ENCODE measurements at regions not wholly inside any gene's neighbourhood (a gene's known extent, or its start where the extent isn't known, plus 50 kb on each side); places are given as distances from the start of the nearest gene placed in this dataset.
A peak's percentile ranks its signal among the peaks of the same experiment; 100 is the strongest.

GRCh38 chr3:182485301-182485700 is 308.0 kb upstream of the ATP11B start:
- ChIA-PET CTCF (ENCODE audit: unreplicated experiment) (no interaction called here), POLR2A (interaction anchor here (0.6 to 1.1 kb wide), 2 partner anchors 710 to 763 kb away, joined by 4 to 6 read pairs; no protein-coding TSS in a partner anchor)
- no peaks in the 10 kb centered on the region for H3K9me2 ChIP-seq (ENCODE audit: insufficient read depth, low read length)
- no peaks in the 10 kb centered on the region for H3K36me3 ChIP-seq (ENCODE audit: insufficient read depth, low read length)
- H3K79me2 ChIP-seq (ENCODE audit: insufficient read depth, low read depth, low read length) = no peaks in the 10 kb centered on the region
- H2AFZ ChIP-seq (ENCODE audit: low read length) = peak overlapping the region; percentile 36; the same call in 1 of the 2 replicates
- H4K20me1 ChIP-seq (ENCODE audit: insufficient read depth, low read length) = no peaks in the 10 kb centered on the region
- no peaks in the 10 kb centered on the region for H3K9me3 ChIP-seq (ENCODE audit: low read length)
- H3K4me2 ChIP-seq (ENCODE audit: low read length) = no peak overlapping the region
- TF ChIP-seq EZH2phosphoT487 (IDR thresholded peaks at IDR 0.05; ENCODE audit: borderline replicate concordance, low read depth, low read length) = no peak
- no peak for TF ChIP-seq CTCF (conservative IDR thresholded peaks at IDR 0.05; ENCODE audit: low read length)
- no peak overlapping the region for H3K27ac ChIP-seq (ENCODE audit: low read depth, low read length, poor library complexity, severe bottlenecking)
- peaks cover 41% of the 10 kb centered on the region for H3K4me1 ChIP-seq (ENCODE audit: insufficient read depth, low read length, poor library complexity, severe bottlenecking)
- BruUV-seq (replicated peaks) = no TSS peak
- DNase-seq (ENCODE audit: low spot score) = no peak
- intact Hi-C loops (cut with micrococcal nuclease; ENCODE audit: unreplicated experiment) = no loop called here
- H3K4me3 ChIP-seq (ENCODE audit: low read depth, low read length, poor library complexity, severe bottlenecking) = no peak overlapping the region

- no peaks in the 10 kb centered on the region for H3K79me2 ChIP-seq (ENCODE audit: insufficient read depth, low read depth, low read length)
- H4K20me1 ChIP-seq (ENCODE audit: insufficient read depth, low read length) = no peaks in the 10 kb centered on the region
- H3K4me2 ChIP-seq (ENCODE audit: low read length) = no peak overlapping the region
- DNase-seq (ENCODE audit: low spot score) = no peak
- H3K9me3 ChIP-seq (ENCODE audit: low read length) = no peaks in the 10 kb centered on the region
- H3K4me1 ChIP-seq (ENCODE audit: insufficient read depth, low read length, poor library complexity, severe bottlenecking) = peaks cover 52% of the 10 kb centered on the region
- no peak overlapping the region for H3K4me3 ChIP-seq (ENCODE audit: low read depth, low read length, poor library complexity, severe bottlenecking)
- peak overlapping the region; percentile 35; the same call in 1 of the 2 replicates for H2AFZ ChIP-seq (ENCODE audit: low read length)
- no peaks in the 10 kb centered on the region for H3K36me3 ChIP-seq (ENCODE audit: insufficient read depth, low read length)
- POLR2A ChIA-PET = interaction anchor here (0.6 to 1.4 kb wide), 5 partner anchors 84 to 1034 kb away, joined by 3 to 5 read pairs (median 3); no protein-coding TSS in a partner anchor
- no TSS peak for BruUV-seq (replicated peaks)
- no peak overlapping the region for H3K27ac ChIP-seq (ENCODE audit: low read depth, low read length, poor library complexity, severe bottlenecking)
- H3K9me2 ChIP-seq (ENCODE audit: insufficient read depth, low read length) = no peaks in the 10 kb centered on the region
- intact Hi-C loops (cut with micrococcal nuclease; ENCODE audit: unreplicated experiment) = no loop called here
- CTCF ChIA-PET (ENCODE audit: unreplicated experiment) = no interaction called here
- no peak for TF ChIP-seq EZH2phosphoT487 (IDR thresholded peaks at IDR 0.05; ENCODE audit: borderline replicate concordance, low read depth, low read length)
- TF ChIP-seq CTCF (conservative IDR thresholded peaks at IDR 0.05; ENCODE audit: low read length) = no peak
These were observed 306.8 kb upstream of the ATP11B start for GRCh38 chr3:182486463-182486862.

GRCh38 chr3:182487143-182487542 is 306.2 kb upstream of the ATP11B start:
- CTCF ChIA-PET (ENCODE audit: unreplicated experiment) = no interaction called here
- no peaks in the 10 kb centered on the region for H3K9me2 ChIP-seq (ENCODE audit: insufficient read depth, low read length)
- H3K27ac ChIP-seq (ENCODE audit: low read depth, low read length, poor library complexity, severe bottlenecking) = no peak overlapping the region
- no peaks in the 10 kb centered on the region for H4K20me1 ChIP-seq (ENCODE audit: insufficient read depth, low read length)
- no peaks in the 10 kb centered on the region for H3K36me3 ChIP-seq (ENCODE audit: insufficient read depth, low read length)
- no peak for DNase-seq (ENCODE audit: low spot score)
- no TSS peak for BruUV-seq (replicated peaks)
- peak overlapping the region; percentile 35; the same call in 1 of the 2 replicates for H2AFZ ChIP-seq (ENCODE audit: low read length)
- no peak for TF ChIP-seq EZH2phosphoT487 (IDR thresholded peaks at IDR 0.05; ENCODE audit: borderline replicate concordance, low read depth, low read length)
- TF ChIP-seq CTCF (conservative IDR thresholded peaks at IDR 0.05; ENCODE audit: low read length) = no peak
- POLR2A ChIA-PET = interaction anchor here (1.3 to 1.4 kb wide), 2 partner anchors 94 to 98 kb away, joined by 3 to 4 read pairs; no protein-coding TSS in a partner anchor
- intact Hi-C loops (cut with micrococcal nuclease; ENCODE audit: unreplicated experiment) = no loop called here
- no peaks in the 10 kb centered on the region for H3K79me2 ChIP-seq (ENCODE audit: insufficient read depth, low read depth, low read length)
- no peak overlapping the region for H3K4me2 ChIP-seq (ENCODE audit: low read length)
- peaks cover 59% of the 10 kb centered on the region for H3K4me1 ChIP-seq (ENCODE audit: insufficient read depth, low read length, poor library complexity, severe bottlenecking)
- H3K9me3 ChIP-seq (ENCODE audit: low read length) = no peaks in the 10 kb centered on the region
- no peak overlapping the region for H3K4me3 ChIP-seq (ENCODE audit: low read depth, low read length, poor library complexity, severe bottlenecking)
